HG02840 (cell line): ENCODE measurements at regions not wholly inside any gene's neighbourhood (a gene's known extent, or its start where the extent isn't known, plus 50 kb on each side); places are given as distances from the start of the nearest gene placed in this dataset.

Source experiments
- ATAC-seq: cut with Tn5 transposase; IDR thresholded peaks from one replicate; pipeline ENCODE4 v1.9.1; 2021; ENCODE audit warnings: mild to moderate bottlenecking, moderate library complexity, moderate number of reproducible peaks; ENCODE audit not compliant: unreplicated experiment, low FRiP score

GRCh38 chr13:105083992-105084391, 1451.5 kb downstream of the EFNB2 start:
- ATAC-seq = no peak

- ATAC-seq = no peak
Observed at GRCh38 chr13:105074755-105075154, 1460.7 kb downstream of the EFNB2 start.

GRCh38 chr13:105073041-105073440, 1462.4 kb downstream of the EFNB2 start:
- no peak for ATAC-seq

GRCh38 chr13:105070452-105070851, 1465.0 kb downstream of the EFNB2 start:
- no peak for ATAC-seq

GRCh38 chr13:105069106-105069505, 1466.4 kb downstream of the EFNB2 start:
- no peak for ATAC-seq

GRCh38 chr13:105063676-105064075, 1471.8 kb downstream of the EFNB2 start:
- no peak for ATAC-seq

- ATAC-seq = no peak
Observed at GRCh38 chr13:105059786-105060185, 1475.7 kb downstream of the EFNB2 start.

GRCh38 chr13:105058517-105058916, 1476.9 kb downstream of the EFNB2 start:
- ATAC-seq = no peak

- no peak for ATAC-seq
Observed at GRCh38 chr13:105052711-105053110, 1482.8 kb downstream of the EFNB2 start.

GRCh38 chr13:105050686-105051085, 1484.8 kb downstream of the EFNB2 start:
- no peak for ATAC-seq

GRCh38 chr13:105048677-105049076, 1486.8 kb downstream of the EFNB2 start:
- ATAC-seq = peak; percentile 85

- no peak for ATAC-seq
Observed at GRCh38 chr13:105047676-105048295, 1487.7 kb downstream of the EFNB2 start.

GRCh38 chr13:105037110-105037509, 1498.4 kb downstream of the EFNB2 start:
- no peak for ATAC-seq

- ATAC-seq = no peak
Observed at GRCh38 chr13:105035092-105035491, 1500.4 kb downstream of the EFNB2 start.

- ATAC-seq = no peak
Observed at GRCh38 chr13:105033999-105034398, 1501.5 kb downstream of the EFNB2 start.

GRCh38 chr13:105031306-105031705, 1504.2 kb downstream of the EFNB2 start:
- ATAC-seq = no peak

- no peak for ATAC-seq
Observed at GRCh38 chr13:105030851-105031250, 1504.6 kb downstream of the EFNB2 start.

- ATAC-seq = no peak
Observed at GRCh38 chr13:105019073-105019472, 1516.4 kb downstream of the EFNB2 start.

- no peak for ATAC-seq
Observed at GRCh38 chr13:105016266-105016665, 1519.2 kb downstream of the EFNB2 start.

- ATAC-seq = no peak
Observed at GRCh38 chr13:105008604-105009003, 1526.9 kb downstream of the EFNB2 start.

GRCh38 chr13:105007166-105007808, 1528.2 kb downstream of the EFNB2 start:
- no peak for ATAC-seq

GRCh38 chr13:104996022-104996421, 1539.4 kb downstream of the EFNB2 start:
- ATAC-seq = no peak
